GM23338 (cell line): ENCODE measurements at regions not wholly inside any gene's neighbourhood (a gene's known extent, or its start where the extent isn't known, plus 50 kb on each side); places are given as distances from the start of the nearest gene placed in this dataset.

Source experiments
- CTCF ChIP-seq, 2 experiments: fragments of 200-600 bp in 1 of 2; sonication (generic) in 1 of 2; conservative IDR thresholded peaks; 2 replicates each; pipeline versions ENCODE4 v1.5.1 to v1.6.1; 2016 to 2017; ENCODE audit warnings: antibody characterized with exemption in 2 of 2, low read depth in 2 of 2, mild to moderate bottlenecking in 2 of 2, moderate library complexity in 1 of 2
- EZH2 ChIP-seq: fragments of 200-600 bp; sonication (generic); IDR thresholded peaks from one replicate; pipeline ENCODE4 v1.8.0; 2017; ENCODE audit warnings: antibody characterized with exemption, mild to moderate bottlenecking, low read depth; ENCODE audit not compliant: unreplicated experiment
- EZH2phosphoT487 ChIP-seq: fragments of 200-600 bp; sonication (generic); IDR thresholded peaks from one replicate; pipeline ENCODE4 v1.8.1; 2018; ENCODE audit warnings: antibody characterized with exemption; ENCODE audit not compliant: unreplicated experiment
- JUNB ChIP-seq: IDR thresholded peaks from one replicate; pipeline ENCODE4 v1.6.1; 2016; ENCODE audit warnings: antibody characterized with exemption; ENCODE audit not compliant: unreplicated experiment
- NANOG ChIP-seq: IDR thresholded peaks from 2 replicates; pipeline ENCODE4 v1.6.1; 2016; ENCODE audit warnings: antibody characterized with exemption, borderline replicate concordance
- POLR2AphosphoS5 ChIP-seq: IDR thresholded peaks from 2 replicates; pipeline ENCODE4 v1.6.1; 2016; ENCODE audit warnings: antibody characterized with exemption, low read depth
- STAT1 ChIP-seq: IDR thresholded peaks from one replicate; pipeline ENCODE4 v1.6.1; 2016; ENCODE audit warnings: antibody characterized with exemption; ENCODE audit not compliant: unreplicated experiment

GRCh38 chr6:94049001-94049400 lies 629.6 kb upstream of the EPHA7 start:
- TF ChIP-seq CTCF (conservative IDR thresholded peaks at IDR 0.05; ENCODE audit: low read depth in 2 of 2), result no peak
- TF ChIP-seq JUNB, result no peak
- no peak for TF ChIP-seq STAT1
- no peak for TF ChIP-seq NANOG
- TF ChIP-seq EZH2phosphoT487, result no peak
- no peak for TF ChIP-seq POLR2AphosphoS5
- no peak for TF ChIP-seq EZH2
